HEK293T (cell line): ENCODE measurements at regions not wholly inside any gene's neighbourhood (a gene's known extent, or its start where the extent isn't known, plus 50 kb on each side); places are given as distances from the start of the nearest gene placed in this dataset.

Source experiments
- CTCF ChIA-PET: fragments of 350-600 bp; formaldehyde crosslinking; extraction: SDS; loops from one replicate; lab custom pipeline; 2021; ENCODE audit warnings: antibody characterized with exemption, inconsistent platforms; lab: Yijun Ruan, JAX
- POLR2A ChIA-PET: fragments of 350-600 bp; formaldehyde crosslinking; extraction: SDS; loops from one replicate; lab custom pipeline; 2020; ENCODE audit warnings: antibody characterized with exemption, inconsistent platforms; lab: Yijun Ruan, JAX
- DNase-seq: peaks from one replicate; pipeline ENCODE4 v3.0.0; 2012; ENCODE audit warnings: mixed read lengths; ENCODE audit errors: extremely low spot score
- ARNT ChIP-seq: fragments of 450-650 bp; IDR thresholded peaks from 2 replicates; pipeline ENCODE4 v1.6.1; 2017; ENCODE audit warnings: mild to moderate bottlenecking
- BHLHE40 ChIP-seq: fragments of 450-650 bp; IDR thresholded peaks from 2 replicates; pipeline ENCODE4 v1.6.1; 2016; ENCODE audit warnings: mild to moderate bottlenecking, moderate library complexity, borderline replicate concordance
- CTBP1 ChIP-seq: fragments of 450-650 bp; IDR thresholded peaks from 2 replicates; pipeline ENCODE4 v1.6.1; 2016; ENCODE audit warnings: borderline replicate concordance
- ELF4 ChIP-seq: fragments of 450-650 bp; IDR thresholded peaks from 2 replicates; pipeline ENCODE4 v1.6.1; 2017; ENCODE audit warnings: antibody characterized with exemption
- FOXA1 ChIP-seq: fragments of 450-650 bp; IDR thresholded peaks from 2 replicates; pipeline ENCODE4 v1.6.1; 2016; ENCODE audit warnings: mild to moderate bottlenecking
- FOXK2 ChIP-seq: fragments of 450-650 bp; IDR thresholded peaks from 2 replicates; pipeline ENCODE4 v1.6.1; 2016; ENCODE audit warnings: mild to moderate bottlenecking
- FOXM1 ChIP-seq: fragments of 450-650 bp; IDR thresholded peaks from 2 replicates; pipeline ENCODE4 v1.6.1; 2017; ENCODE audit warnings: mild to moderate bottlenecking, borderline replicate concordance
- HDGF ChIP-seq: fragments of 450-650 bp; IDR thresholded peaks from 2 replicates; pipeline ENCODE4 v1.6.1; 2017; ENCODE audit warnings: antibody characterized with exemption, borderline replicate concordance
- L3MBTL2 ChIP-seq: fragments of 450-650 bp; conservative IDR thresholded peaks from 2 replicates; pipeline ENCODE4 v1.6.1; 2016; ENCODE audit warnings: mild to moderate bottlenecking
- LEF1 ChIP-seq: fragments of 450-650 bp; IDR thresholded peaks from 2 replicates; pipeline ENCODE4 v1.6.1; 2017; ENCODE audit warnings: mild to moderate bottlenecking, borderline replicate concordance
- NFRKB ChIP-seq: fragments of 450-650 bp; IDR thresholded peaks from 2 replicates; pipeline ENCODE4 v1.6.1; 2016; ENCODE audit warnings: mild to moderate bottlenecking, moderate library complexity
- SP1 ChIP-seq: fragments of 450-650 bp; IDR thresholded peaks from 2 replicates; pipeline ENCODE4 v1.6.1; 2017
- SUZ12 ChIP-seq: fragments of 450-650 bp; IDR thresholded peaks from 2 replicates; pipeline ENCODE4 v1.6.1; 2016; ENCODE audit warnings: mild to moderate bottlenecking
- TARDBP ChIP-seq: fragments of 450-650 bp; IDR thresholded peaks from 2 replicates; pipeline ENCODE4 v1.6.1; 2016
- ZNF384 ChIP-seq: fragments of 450-650 bp; IDR thresholded peaks from 2 replicates; pipeline ENCODE4 v1.6.1; 2016
- TF ChIP-seq, protein P1 (sequence below): fragments of 450-650 bp; IDR thresholded peaks from 2 replicates; pipeline ENCODE4 v1.6.1; 2016

DNA sequence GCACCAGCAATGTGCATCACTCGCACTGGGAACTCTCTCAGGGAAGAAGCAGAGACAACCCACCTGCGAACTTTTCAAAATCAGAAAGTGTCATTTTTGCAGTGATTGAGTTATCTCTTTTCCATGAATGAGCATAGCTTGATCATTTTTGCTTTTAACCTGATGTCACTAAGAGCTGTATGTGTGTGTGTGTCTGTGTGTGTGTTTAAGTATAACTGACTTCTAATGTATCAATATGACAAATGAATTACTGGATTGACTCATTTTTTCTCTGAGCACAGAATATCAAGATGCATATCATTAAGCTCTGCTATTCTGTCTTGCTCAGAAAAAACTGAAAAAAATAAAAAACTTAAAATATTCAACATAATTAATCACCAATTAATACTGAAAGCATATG is 548.9 kb upstream of the MARCKS start:
- TF ChIP-seq BHLHE40, result no peak
- TF ChIP-seq ELF4, result no peak
- TF ChIP-seq CTBP1, result no peak
- TF ChIP-seq FOXM1, result no peak
- no peak for TF ChIP-seq ZNF384
- no peak for TF ChIP-seq SP1
- TF ChIP-seq ARNT, result no peak
- TF ChIP-seq TARDBP, result no peak
- TF ChIP-seq LEF1, result no peak
- no peak for TF ChIP-seq HDGF
- no peak for TF ChIP-seq NFRKB
- CTCF ChIA-PET, result no interaction called here
- POLR2A ChIA-PET, result no interaction called here
- DNase-seq, result no peak

DNA sequence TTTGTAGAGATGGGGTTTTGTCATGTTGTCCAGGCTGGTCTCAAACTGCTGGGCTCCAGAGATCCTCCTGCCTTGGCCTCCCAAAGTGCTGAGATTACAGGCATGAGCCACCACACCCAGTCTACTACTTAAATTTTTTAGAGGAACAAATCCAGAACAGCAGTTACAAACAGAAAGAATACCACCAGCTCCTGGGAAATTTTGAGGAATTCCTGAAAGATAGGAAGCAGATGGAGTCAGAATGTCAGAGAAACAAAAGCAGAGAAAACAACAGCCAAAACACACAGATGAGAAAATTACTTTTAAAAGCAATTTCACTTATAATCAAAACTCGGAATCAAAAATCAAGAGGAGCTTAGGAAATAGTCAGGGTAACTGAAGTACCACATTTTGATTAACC is 543.3 kb upstream of the MARCKS start:
- no peak for DNase-seq
- POLR2A ChIA-PET, result interaction anchor here (1.1 kb wide), 1 partner anchor 545 kb away, joined by 3 read pairs; no protein-coding TSS in a partner anchor
- CTCF ChIA-PET, result no interaction called here
- TF ChIP-seq LEF1, result no peak
- no peak for TF ChIP-seq NFRKB
- TF ChIP-seq SP1, result no peak
- TF ChIP-seq, protein P1, sequence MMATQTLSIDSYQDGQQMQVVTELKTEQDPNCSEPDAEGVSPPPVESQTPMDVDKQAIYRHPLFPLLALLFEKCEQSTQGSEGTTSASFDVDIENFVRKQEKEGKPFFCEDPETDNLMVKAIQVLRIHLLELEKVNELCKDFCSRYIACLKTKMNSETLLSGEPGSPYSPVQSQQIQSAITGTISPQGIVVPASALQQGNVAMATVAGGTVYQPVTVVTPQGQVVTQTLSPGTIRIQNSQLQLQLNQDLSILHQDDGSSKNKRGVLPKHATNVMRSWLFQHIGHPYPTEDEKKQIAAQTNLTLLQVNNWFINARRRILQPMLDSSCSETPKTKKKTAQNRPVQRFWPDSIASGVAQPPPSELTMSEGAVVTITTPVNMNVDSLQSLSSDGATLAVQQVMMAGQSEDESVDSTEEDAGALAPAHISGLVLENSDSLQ, result no peak
- no peak for TF ChIP-seq BHLHE40
- TF ChIP-seq SUZ12, result no peak
- no peak for TF ChIP-seq FOXM1
- no peak for TF ChIP-seq CTBP1
- no peak for TF ChIP-seq FOXA1
- TF ChIP-seq ZNF384, result no peak
- TF ChIP-seq ARNT, result no peak
- no peak for TF ChIP-seq ELF4
- TF ChIP-seq FOXK2, result no peak
- TF ChIP-seq L3MBTL2, result no peak

DNA sequence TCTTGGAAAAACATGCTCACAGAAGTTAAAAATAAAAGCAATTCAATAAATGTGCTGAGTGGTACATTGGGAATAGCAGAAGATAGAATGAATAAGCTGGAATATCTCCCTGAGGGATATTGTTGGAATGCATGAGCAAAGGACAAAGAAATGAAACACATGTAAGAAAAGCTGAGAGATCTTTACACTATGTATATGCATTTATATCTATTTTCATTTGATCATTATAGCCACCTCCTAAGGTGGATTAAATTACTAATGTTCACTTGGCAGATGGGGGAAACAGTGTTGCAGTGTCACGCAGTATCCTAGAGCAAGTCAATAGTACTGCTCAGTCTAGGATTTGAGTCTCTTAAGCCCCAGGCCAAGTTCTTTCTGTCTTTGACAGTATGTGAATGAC is 542.0 kb upstream of the MARCKS start:
- ChIA-PET CTCF (no interaction called here), POLR2A (interaction anchor here (1.1 kb wide), 1 partner anchor 543 kb away, joined by 3 read pairs; no protein-coding TSS in a partner anchor)
- TF ChIP-seq LEF1 (no peak), ZNF384 (no peak), SP1 (no peak), CTBP1 (no peak), ARNT (no peak), HDGF (no peak)
- DNase-seq, result no peak

DNA sequence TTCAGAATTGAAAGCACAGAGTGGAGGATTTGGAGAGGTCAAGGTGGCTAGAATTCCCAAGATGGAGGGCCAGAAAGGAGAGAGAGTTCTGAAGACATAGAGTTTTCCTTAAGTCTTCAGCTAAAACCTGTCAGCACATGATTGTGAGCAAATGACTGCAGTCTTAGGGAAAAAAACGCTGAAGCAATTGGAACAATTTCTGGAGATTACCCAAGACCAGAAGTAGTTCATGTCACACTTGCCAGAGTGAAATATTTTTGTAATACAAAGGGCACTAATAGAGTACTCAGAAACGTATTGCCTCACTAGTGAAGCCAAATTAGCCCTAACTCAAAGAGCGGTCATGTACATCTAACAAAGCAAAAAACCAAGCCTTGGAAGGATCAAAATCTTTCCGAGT is 541.3 kb upstream of the MARCKS start:
- POLR2A ChIA-PET, result no interaction called here
- TF ChIP-seq FOXM1, result no peak
- TF ChIP-seq, protein P1, result no peak
- TF ChIP-seq HDGF, result no peak
- TF ChIP-seq LEF1, result no peak
- TF ChIP-seq FOXK2, result no peak
- no peak for TF ChIP-seq BHLHE40
- no peak for TF ChIP-seq ARNT
- TF ChIP-seq NFRKB, result no peak
- TF ChIP-seq SUZ12, result no peak
- TF ChIP-seq SP1, result no peak
- TF ChIP-seq TARDBP, result no peak
- no peak for TF ChIP-seq L3MBTL2
- no peak for TF ChIP-seq ZNF384
- TF ChIP-seq FOXA1, result no peak
- no peak for DNase-seq
- CTCF ChIA-PET, result no interaction called here

DNA sequence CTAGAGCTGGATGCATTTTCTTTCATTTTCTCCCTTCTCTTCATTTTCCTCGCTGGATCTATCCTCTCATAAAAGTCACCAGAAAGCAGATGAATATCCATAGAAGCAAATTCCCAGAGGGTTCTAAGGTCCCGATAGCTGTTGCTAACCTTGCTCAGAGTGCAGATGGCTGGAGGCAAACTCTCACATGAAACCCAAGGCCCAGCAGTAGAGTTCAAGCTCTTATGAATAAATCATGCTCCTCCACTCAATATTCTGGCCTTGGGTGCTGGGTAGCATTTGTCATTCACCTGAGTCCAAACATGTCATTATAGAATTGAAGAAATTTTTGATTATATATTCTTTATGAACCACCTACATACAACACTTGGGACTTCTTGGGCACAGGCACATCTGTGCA is 539.7 kb upstream of the MARCKS start:
- ChIA-PET POLR2A (no interaction called here), CTCF (interaction anchor here (1.9 kb wide), 1 partner anchor 11 kb away, joined by 5 read pairs; no protein-coding TSS in a partner anchor)
- no peak for DNase-seq
- TF ChIP-seq CTBP1 (no peak), NFRKB (no peak)
- TF ChIP-seq, protein P1, result no peak

DNA sequence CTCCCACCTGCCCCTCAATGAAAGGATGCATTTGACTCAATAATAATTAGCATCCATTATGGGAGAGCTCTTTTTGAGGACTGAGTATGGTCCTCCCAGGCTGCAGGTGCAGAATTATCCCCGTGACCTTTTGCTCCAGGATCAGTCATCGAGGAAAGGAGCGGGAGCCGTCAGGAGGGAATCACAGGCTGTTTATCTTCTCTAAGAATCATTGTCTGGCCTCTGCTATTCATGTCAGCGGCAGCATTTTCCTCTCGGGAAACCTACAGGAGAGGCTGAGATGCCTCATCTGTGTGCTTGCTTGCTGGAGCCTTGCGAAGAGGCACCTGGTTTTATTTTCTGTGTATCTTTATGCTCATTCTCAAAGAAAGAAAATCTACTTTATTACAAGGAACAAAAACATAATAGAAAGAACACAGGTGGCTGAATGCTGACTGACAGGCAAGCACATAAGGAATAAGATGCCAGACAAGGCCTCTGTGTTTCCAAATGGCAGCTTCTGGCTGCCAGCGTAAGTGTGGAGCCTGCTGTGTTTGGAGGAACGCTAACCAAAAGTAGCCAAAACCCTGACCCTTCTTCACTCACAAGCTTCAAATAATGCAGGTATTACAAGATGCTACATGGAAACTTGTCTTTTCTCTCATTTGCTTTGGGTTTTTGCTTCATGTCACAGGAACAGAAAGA is 539.1 kb upstream of the MARCKS start:
- no peak for TF ChIP-seq HDGF
- TF ChIP-seq L3MBTL2, result no peak
- TF ChIP-seq BHLHE40, result no peak
- TF ChIP-seq ZNF384, result no peak
- TF ChIP-seq ARNT, result no peak
- TF ChIP-seq TARDBP, result no peak
- TF ChIP-seq ELF4, result no peak
- no peak for TF ChIP-seq NFRKB
- no peak for TF ChIP-seq SP1
- TF ChIP-seq FOXM1, result no peak
- TF ChIP-seq, protein P1, result no peak
- TF ChIP-seq LEF1, result no peak
- TF ChIP-seq CTBP1, result no peak
- no peak for TF ChIP-seq FOXA1
- TF ChIP-seq SUZ12, result no peak
- no peak for TF ChIP-seq FOXK2
- CTCF ChIA-PET, result interaction anchor here (1.9 kb wide), 1 partner anchor 12 kb away, joined by 5 read pairs; no protein-coding TSS in a partner anchor
- POLR2A ChIA-PET, result no interaction called here
- no peak for DNase-seq
